ENCODE measurements at regions not wholly inside any gene's neighbourhood (a gene's known extent, or its start where the extent isn't known, plus 50 kb on each side); places are given as distances from the start of the nearest gene placed in this dataset.

GRCh38 chr5:124234770-124235562 lies 511.5 kb downstream of the ZNF608 start:
- TF ChIP-seq POLR2AphosphoS5 (IDR thresholded peaks at IDR 0.05; ENCODE audit: borderline replicate concordance, low read depth, low read length): no peak
- no peak for TF ChIP-seq EZH2 (IDR thresholded peaks at IDR 0.05)
- no peak for TF ChIP-seq FOXP2 (optimal IDR thresholded peaks at IDR 0.05; ENCODE audit: control extremely low read depth, extremely low read length, insufficient read depth)
